IPS-20b (cell line): ENCODE measurements at regions not wholly inside any gene's neighbourhood (a gene's known extent, or its start where the extent isn't known, plus 50 kb on each side); places are given as distances from the start of the nearest gene placed in this dataset.

Experiments
- H3K27ac ChIP-seq: one replicate; pipeline ENCODE4 v1.5.1; 2013; ENCODE audit warnings: low read length
- H3K27me3 ChIP-seq: 2 replicates; pipeline ENCODE4 v1.6.1; 2013; ENCODE audit warnings: mild to moderate bottlenecking, low read length, inconsistent platforms; ENCODE audit not compliant: insufficient read depth
- H3K36me3 ChIP-seq: 2 replicates; pipeline ENCODE4 v1.6.1; 2013; ENCODE audit warnings: low read depth, mild to moderate bottlenecking, inconsistent platforms, low read length, moderate library complexity; ENCODE audit not compliant: insufficient read depth
- H3K4me1 ChIP-seq: 2 replicates; pipeline ENCODE4 v1.6.1; 2013; ENCODE audit warnings: mild to moderate bottlenecking, control low read depth, inconsistent platforms, low read length, moderate library complexity; ENCODE audit not compliant: insufficient read depth
- H3K4me3 ChIP-seq: 2 replicates; pipeline ENCODE4 v1.5.1; 2013; ENCODE audit warnings: mild to moderate bottlenecking, low read length, inconsistent platforms
- H3K9ac ChIP-seq: 2 replicates; pipeline ENCODE4 v1.6.1; 2013; ENCODE audit warnings: low read depth, mild to moderate bottlenecking, inconsistent platforms, low read length, moderate library complexity
- H3K9me3 ChIP-seq: 2 replicates; pipeline ENCODE4 v1.6.1; 2013; ENCODE audit warnings: mild to moderate bottlenecking, low read depth, low read length, inconsistent platforms; ENCODE audit not compliant: insufficient read depth

GRCh38 chr5:36521838-36522745 lies 84.3 kb upstream of the SLC1A3 start:
- no peaks in the 10 kb centered on the region for H3K9me3 ChIP-seq

GRCh38 chr5:36522746-36523065 lies 83.7 kb upstream of the SLC1A3 start:
- Histone ChIP-seq H3K36me3 (no peaks in the 10 kb centered on the region), H3K4me1 (no peaks in the 10 kb centered on the region), H3K9ac (no peak overlapping the region), H3K27ac (no peak overlapping the region), H3K4me3 (no peak overlapping the region), H3K27me3 (no peaks in the 10 kb centered on the region), H3K9me3 (no peaks in the 10 kb centered on the region)

More at GRCh38 chr5:36521838-36522745, 84.3 kb upstream of the SLC1A3 start:
- Histone ChIP-seq H3K9ac (no peak overlapping the region), H3K27ac (no peak overlapping the region), H3K4me1 (no peaks in the 10 kb centered on the region), H3K27me3 (no peaks in the 10 kb centered on the region), H3K36me3 (no peaks in the 10 kb centered on the region), H3K4me3 (no peak overlapping the region)

- Histone ChIP-seq H3K9ac (no peak overlapping the region), H3K4me1 (no peaks in the 10 kb centered on the region), H3K36me3 (no peaks in the 10 kb centered on the region), H3K9me3 (no peaks in the 10 kb centered on the region), H3K27ac (no peak overlapping the region), H3K27me3 (no peaks in the 10 kb centered on the region), H3K4me3 (no peak overlapping the region)
These were observed 83.0 kb upstream of the SLC1A3 start for GRCh38 chr5:36523450-36523849.

GRCh38 chr5:36523926-36524325 lies 82.5 kb upstream of the SLC1A3 start:
- Histone ChIP-seq H3K36me3 (no peaks in the 10 kb centered on the region), H3K27ac (no peak overlapping the region), H3K9me3 (no peaks in the 10 kb centered on the region), H3K9ac (no peak overlapping the region), H3K27me3 (no peaks in the 10 kb centered on the region), H3K4me3 (no peak overlapping the region), H3K4me1 (no peaks in the 10 kb centered on the region)

- no peaks in the 10 kb centered on the region for H3K4me1 ChIP-seq
- no peaks in the 10 kb centered on the region for H3K36me3 ChIP-seq
- no peaks in the 10 kb centered on the region for H3K27me3 ChIP-seq
- no peak overlapping the region for H3K4me3 ChIP-seq
- H3K9me3 ChIP-seq, result no peaks in the 10 kb centered on the region
- H3K27ac ChIP-seq, result no peak overlapping the region
- H3K9ac ChIP-seq, result no peak overlapping the region
These were observed 79.9 kb upstream of the SLC1A3 start for GRCh38 chr5:36526537-36526936.

GRCh38 chr5:36528588-36528987 lies 77.8 kb upstream of the SLC1A3 start:
- no peaks in the 10 kb centered on the region for H3K27me3 ChIP-seq
- no peaks in the 10 kb centered on the region for H3K9me3 ChIP-seq
- no peak overlapping the region for H3K9ac ChIP-seq
- H3K4me3 ChIP-seq, result no peak overlapping the region
- no peak overlapping the region for H3K27ac ChIP-seq
- H3K4me1 ChIP-seq, result no peaks in the 10 kb centered on the region
- no peaks in the 10 kb centered on the region for H3K36me3 ChIP-seq

- Histone ChIP-seq H3K27ac (no peak overlapping the region), H3K4me1 (no peaks in the 10 kb centered on the region), H3K9ac (no peak overlapping the region), H3K27me3 (no peaks in the 10 kb centered on the region), H3K36me3 (no peaks in the 10 kb centered on the region), H3K4me3 (no peak overlapping the region), H3K9me3 (no peaks in the 10 kb centered on the region)
These were observed 77.3 kb upstream of the SLC1A3 start for GRCh38 chr5:36529142-36529541.

- no peak overlapping the region for H3K9ac ChIP-seq
- H3K36me3 ChIP-seq, result no peaks in the 10 kb centered on the region
- no peaks in the 10 kb centered on the region for H3K4me1 ChIP-seq
- H3K9me3 ChIP-seq, result no peaks in the 10 kb centered on the region
- H3K27me3 ChIP-seq, result no peaks in the 10 kb centered on the region
- no peak overlapping the region for H3K27ac ChIP-seq
- H3K4me3 ChIP-seq, result no peak overlapping the region
These were observed 76.2 kb upstream of the SLC1A3 start for GRCh38 chr5:36530215-36530614.

- no peaks in the 10 kb centered on the region for H3K27me3 ChIP-seq
- no peak overlapping the region for H3K27ac ChIP-seq
- no peaks in the 10 kb centered on the region for H3K36me3 ChIP-seq
- no peak overlapping the region for H3K9ac ChIP-seq
- no peaks in the 10 kb centered on the region for H3K4me1 ChIP-seq
- no peaks in the 10 kb centered on the region for H3K9me3 ChIP-seq
- H3K4me3 ChIP-seq, result no peak overlapping the region
These were observed 75.0 kb upstream of the SLC1A3 start for GRCh38 chr5:36531401-36531800.

- no peaks in the 10 kb centered on the region for H3K9me3 ChIP-seq
- no peaks in the 10 kb centered on the region for H3K27me3 ChIP-seq
- H3K9ac ChIP-seq, result no peak overlapping the region
- H3K4me1 ChIP-seq, result no peaks in the 10 kb centered on the region
- no peak overlapping the region for H3K27ac ChIP-seq
- no peaks in the 10 kb centered on the region for H3K36me3 ChIP-seq
- no peak overlapping the region for H3K4me3 ChIP-seq
These were observed 71.0 kb upstream of the SLC1A3 start for GRCh38 chr5:36535378-36535777.

- Histone ChIP-seq H3K27ac (no peak overlapping the region), H3K27me3 (no peaks in the 10 kb centered on the region), H3K4me3 (no peak overlapping the region), H3K9me3 (no peaks in the 10 kb centered on the region), H3K36me3 (no peaks in the 10 kb centered on the region), H3K4me1 (no peaks in the 10 kb centered on the region), H3K9ac (no peak overlapping the region)
These were observed 70.4 kb upstream of the SLC1A3 start for GRCh38 chr5:36535859-36536615.

- no peak overlapping the region for H3K9ac ChIP-seq
- H3K36me3 ChIP-seq, result no peaks in the 10 kb centered on the region
- H3K27ac ChIP-seq, result no peak overlapping the region
- no peaks in the 10 kb centered on the region for H3K9me3 ChIP-seq
- H3K27me3 ChIP-seq, result no peaks in the 10 kb centered on the region
- no peak overlapping the region for H3K4me3 ChIP-seq
- no peaks in the 10 kb centered on the region for H3K4me1 ChIP-seq
These were observed 69.8 kb upstream of the SLC1A3 start for GRCh38 chr5:36536616-36537005.
